ENCODE measurements at regions not wholly inside any gene's neighbourhood (a gene's known extent, or its start where the extent isn't known, plus 50 kb on each side); places are given as distances from the start of the nearest gene placed in this dataset.

DNA sequence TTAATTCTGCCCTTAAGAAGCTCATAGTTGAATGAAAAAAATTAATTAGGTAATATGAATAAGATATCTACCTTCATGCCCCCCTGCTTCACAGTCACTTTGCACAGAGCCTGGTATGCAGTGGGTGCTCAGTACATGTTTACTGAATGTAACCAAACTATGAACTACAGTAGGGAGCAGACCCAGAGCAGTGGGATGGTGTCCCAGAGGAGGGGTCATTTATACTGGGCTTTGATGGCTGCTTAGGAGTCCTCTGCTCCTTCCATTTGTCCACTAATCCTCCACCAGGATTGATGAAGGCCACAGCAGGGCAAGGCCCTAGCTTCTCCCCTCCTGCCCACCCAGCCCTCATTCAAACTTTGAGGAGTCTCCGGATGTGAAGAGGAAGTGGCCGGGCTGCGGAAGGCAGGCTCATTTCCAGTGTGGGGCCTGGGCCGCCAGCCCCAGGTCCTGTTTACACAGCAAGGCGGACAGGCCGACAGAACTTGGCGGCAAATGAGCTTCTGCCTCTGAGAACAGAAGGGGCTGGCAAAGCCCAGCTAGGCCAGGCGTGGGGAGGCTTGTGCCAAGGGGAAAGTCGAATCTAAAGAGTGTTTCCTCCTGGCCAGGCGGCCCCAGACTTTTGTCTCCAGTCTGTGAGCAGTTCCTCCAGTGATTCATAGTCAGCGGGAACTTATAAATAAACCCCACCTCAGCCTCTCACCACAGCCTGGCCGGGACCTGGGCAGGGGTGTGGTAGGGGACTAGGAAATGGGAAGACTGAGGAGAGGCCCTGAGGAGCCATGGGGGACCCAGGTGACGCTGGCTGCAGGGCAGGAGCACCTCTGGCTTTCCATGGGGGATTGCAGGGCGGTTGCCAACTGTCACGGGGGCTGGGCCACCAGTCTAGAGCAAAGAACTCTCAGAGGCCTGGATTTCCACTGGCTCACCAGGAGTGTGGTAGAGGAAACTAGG is 51.6 kb upstream of the LCTL start:
- TF ChIP-seq, protein P1, sequence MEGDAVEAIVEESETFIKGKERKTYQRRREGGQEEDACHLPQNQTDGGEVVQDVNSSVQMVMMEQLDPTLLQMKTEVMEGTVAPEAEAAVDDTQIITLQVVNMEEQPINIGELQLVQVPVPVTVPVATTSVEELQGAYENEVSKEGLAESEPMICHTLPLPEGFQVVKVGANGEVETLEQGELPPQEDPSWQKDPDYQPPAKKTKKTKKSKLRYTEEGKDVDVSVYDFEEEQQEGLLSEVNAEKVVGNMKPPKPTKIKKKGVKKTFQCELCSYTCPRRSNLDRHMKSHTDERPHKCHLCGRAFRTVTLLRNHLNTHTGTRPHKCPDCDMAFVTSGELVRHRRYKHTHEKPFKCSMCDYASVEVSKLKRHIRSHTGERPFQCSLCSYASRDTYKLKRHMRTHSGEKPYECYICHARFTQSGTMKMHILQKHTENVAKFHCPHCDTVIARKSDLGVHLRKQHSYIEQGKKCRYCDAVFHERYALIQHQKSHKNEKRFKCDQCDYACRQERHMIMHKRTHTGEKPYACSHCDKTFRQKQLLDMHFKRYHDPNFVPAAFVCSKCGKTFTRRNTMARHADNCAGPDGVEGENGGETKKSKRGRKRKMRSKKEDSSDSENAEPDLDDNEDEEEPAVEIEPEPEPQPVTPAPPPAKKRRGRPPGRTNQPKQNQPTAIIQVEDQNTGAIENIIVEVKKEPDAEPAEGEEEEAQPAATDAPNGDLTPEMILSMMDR (IDR thresholded peaks at IDR 0.05), result no peak
- TF ChIP-seq POLR2A (IDR thresholded peaks at IDR 0.05), result no peak

Data from testis (tissue), 2 donors.